PC-3 (cell line): ENCODE measurements at regions not wholly inside any gene's neighbourhood (a gene's known extent, or its start where the extent isn't known, plus 50 kb on each side); places are given as distances from the start of the nearest gene placed in this dataset.

Experiments
- ATAC-seq: fragments of 200-7000 bp; cut with Tn5 transposase; 2 replicates; pipeline ENCODE4 v1.9.1; 2020; ENCODE audit warnings: mild to moderate bottlenecking, moderate library complexity
- BruUV-seq: library from RNA; stranded (reverse); fragments of 400-500 nt; replicated peaks from 2 replicates; lab custom pipeline; 2021; lab: Mats Ljungman, UMichigan
- CTCF ChIA-PET: fragments of 300-600 bp; sonication (Branson Sonifier 250); formaldehyde crosslinking; loops from one replicate; lab custom pipeline; 2022; ENCODE audit warnings: antibody characterized with exemption; lab: Charles Lee
- POLR2A ChIA-PET: fragments of 300-600 bp; sonication (Branson Sonifier 250); formaldehyde crosslinking; loops from one replicate; lab custom pipeline; 2022; ENCODE audit warnings: antibody characterized with exemption; ENCODE audit not compliant: unreplicated experiment; lab: Charles Lee
- DNase-seq: peaks from one replicate; pipeline ENCODE4 v3.0.0-alpha.2; 2015
- H2AFZ ChIP-seq: fragments of 300-600 bp; sonication (generic); 2 replicates; pipeline ENCODE4 v1.6.0; 2016; ENCODE audit warnings: antibody characterized with exemption, low read length
- H3F3A ChIP-seq: fragments of 300-600 bp; sonication (generic); one replicate; pipeline ENCODE4 v1.6.0; 2017; ENCODE audit warnings: antibody characterized with exemption, low read length, control low read depth, mild to moderate bottlenecking; ENCODE audit not compliant: unreplicated experiment
- H3K27ac ChIP-seq: fragments of 300-600 bp; sonication (generic); 2 replicates; pipeline ENCODE4 v1.5.1; 2016; ENCODE audit warnings: mild to moderate bottlenecking, low read length
- H3K27me3 ChIP-seq: fragments of 300-600 bp; sonication (generic); 2 replicates; pipeline ENCODE4 v1.6.1; 2016; ENCODE audit warnings: low read length, mixed read lengths
- H3K36me3 ChIP-seq: fragments of 300-600 bp; sonication (generic); 2 replicates; pipeline ENCODE4 v1.6.1; 2016; ENCODE audit warnings: low read depth, mixed run types, low read length, mixed read lengths
- H3K4me1 ChIP-seq: fragments of 300-600 bp; sonication (generic); 2 replicates; pipeline ENCODE4 v1.5.1; 2016; ENCODE audit warnings: low read length; ENCODE audit not compliant: insufficient read depth
- H3K4me2 ChIP-seq: fragments of 300-600 bp; sonication (generic); 2 replicates; pipeline ENCODE4 v1.6.0; 2016; ENCODE audit warnings: low read length
- H3K4me3 ChIP-seq: fragments of 300-600 bp; sonication (generic); 2 replicates; pipeline ENCODE4 v1.5.1; 2016; ENCODE audit warnings: mild to moderate bottlenecking, low read length, mixed read lengths
- H3K79me2 ChIP-seq: fragments of 300-600 bp; sonication (generic); 2 replicates; pipeline ENCODE4 v1.6.1; 2017; ENCODE audit warnings: low read length, mixed read lengths
- H3K9ac ChIP-seq: fragments of 300-600 bp; sonication (generic); 2 replicates; pipeline ENCODE4 v1.6.0; 2016; ENCODE audit warnings: mild to moderate bottlenecking, low read length
- H3K9me2 ChIP-seq: fragments of 300-600 bp; sonication (generic); replicated peaks from 2 replicates; pipeline ENCODE4 v1.6.1; 2016; ENCODE audit warnings: mixed run types, low read length, mixed read lengths
- H3K9me3 ChIP-seq: fragments of 300-600 bp; sonication (generic); 2 replicates; pipeline ENCODE4 v1.6.1; 2016; ENCODE audit warnings: low read length, mixed read lengths
- H4K20me1 ChIP-seq: fragments of 300-600 bp; sonication (generic); 2 replicates; pipeline ENCODE4 v1.6.1; 2016; ENCODE audit warnings: low read length, mixed read lengths
- CTCF ChIP-seq: fragments of 300-600 bp; sonication (generic); conservative IDR thresholded peaks from 2 replicates; pipeline ENCODE4 v1.5.1; 2017; ENCODE audit warnings: antibody characterized with exemption, low read depth, mild to moderate bottlenecking, low read length
- EZH2 ChIP-seq: fragments of 300-600 bp; sonication (generic); IDR thresholded peaks from one replicate; pipeline ENCODE4 v1.6.1; 2017; ENCODE audit warnings: antibody characterized with exemption, mild to moderate bottlenecking, low read length; ENCODE audit not compliant: unreplicated experiment
- EZH2phosphoT487 ChIP-seq: fragments of 300-600 bp; sonication (generic); IDR thresholded peaks from 2 replicates; pipeline ENCODE4 v1.6.1; 2018; ENCODE audit warnings: mild to moderate bottlenecking, antibody characterized with exemption, low read length, borderline replicate concordance
- intact Hi-C: fragments of 100-400 bp; cut with micrococcal nuclease; formaldehyde crosslinking; loops from 2 replicates; pipeline ENCODE4 v1.9.0; 2023

DNA sequence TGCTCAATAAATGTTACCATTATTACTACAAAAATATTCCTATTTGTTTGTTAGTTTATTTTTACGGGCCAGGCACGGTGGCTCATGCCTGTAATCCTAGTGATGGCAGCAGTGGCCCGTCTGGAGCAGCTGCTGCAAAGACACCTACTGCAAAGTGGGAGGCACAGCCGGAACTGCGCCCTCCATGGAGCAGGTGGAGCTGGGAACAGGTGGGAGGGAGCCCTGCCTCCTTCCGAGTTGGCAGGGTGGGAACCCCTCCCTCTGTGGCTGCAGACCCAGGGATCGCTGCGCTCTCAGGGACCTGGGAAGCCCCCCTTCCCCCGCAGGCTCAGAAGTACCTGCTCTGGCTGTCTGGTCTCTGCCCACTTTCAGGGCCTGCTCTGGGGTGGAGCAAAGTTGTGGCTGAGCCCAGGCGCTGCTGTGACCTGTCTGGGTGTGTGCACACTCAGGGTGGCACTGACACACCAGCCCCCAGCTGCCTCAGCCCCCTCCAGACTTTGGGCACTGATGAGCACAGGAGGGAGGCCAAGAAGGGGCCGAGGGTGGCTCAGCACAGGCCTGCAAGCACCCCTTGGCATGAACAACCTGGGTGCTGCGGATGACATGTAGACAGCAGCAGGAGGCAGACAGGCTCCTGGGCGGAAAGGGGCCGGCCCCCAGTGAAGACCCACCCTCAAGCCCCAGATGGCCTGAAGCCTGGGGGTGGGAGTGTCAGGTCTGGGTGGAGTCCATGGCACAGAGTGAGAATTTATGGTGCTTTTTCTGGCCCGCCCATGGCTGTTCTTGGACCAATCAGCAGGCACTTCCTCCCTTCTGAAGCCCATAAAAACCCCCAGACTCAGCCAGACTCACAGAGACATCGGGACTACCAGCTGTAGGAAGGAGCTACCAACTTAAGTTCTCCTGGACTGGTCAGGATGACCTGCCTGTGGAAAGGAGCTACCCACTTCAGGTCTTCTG, 103.7 kb upstream of the CLMP start:
- H3K9me2 ChIP-seq, result no peaks in the 10 kb centered on the region
- DNase-seq (no peak), ATAC-seq (no peak)
- H3K4me1 ChIP-seq, result peaks cover 28% of the 10 kb centered on the region
- H4K20me1 ChIP-seq, result no peaks in the 10 kb centered on the region
- H3K4me2 ChIP-seq, result no peak overlapping the region
- no peak overlapping the region for H3K27ac ChIP-seq
- no peaks in the 10 kb centered on the region for H3F3A ChIP-seq
- no peaks in the 10 kb centered on the region for H3K79me2 ChIP-seq
- no peak overlapping the region for H3K4me3 ChIP-seq
- H3K9me3 ChIP-seq, result no peaks in the 10 kb centered on the region
- no peaks in the 10 kb centered on the region for H3K27me3 ChIP-seq
- intact Hi-C loops, result no loop called here
- no peak overlapping the region for H3K9ac ChIP-seq
- BruUV-seq, result no TSS peak
- no peak overlapping the region for H2AFZ ChIP-seq
- TF ChIP-seq EZH2phosphoT487 (no peak), EZH2 (no peak), CTCF (no peak)
- ChIA-PET POLR2A (no interaction called here), CTCF (interaction anchor here (0.5 kb wide), 1 partner anchor 244 kb away, joined by 3 read pairs; no protein-coding TSS in a partner anchor)
- H3K36me3 ChIP-seq, result no peaks in the 10 kb centered on the region

- BruUV-seq, result no TSS peak
- Histone ChIP-seq H3K9ac (no peak overlapping the region), H3K4me3 (no peak overlapping the region), H3K27me3 (no peaks in the 10 kb centered on the region), H3K27ac (no peak overlapping the region), H4K20me1 (no peaks in the 10 kb centered on the region), H3K4me2 (no peak overlapping the region), H3K9me3 (no peaks in the 10 kb centered on the region), H3F3A (no peaks in the 10 kb centered on the region), H3K4me1 (no peaks in the 10 kb centered on the region), H2AFZ (no peak overlapping the region), H3K79me2 (no peaks in the 10 kb centered on the region), H3K36me3 (no peaks in the 10 kb centered on the region), H3K9me2 (no peaks in the 10 kb centered on the region)
- ATAC-seq, result no peak
- TF ChIP-seq EZH2phosphoT487 (no peak), EZH2 (no peak), CTCF (no peak)
- intact Hi-C loops, result no loop called here
- ChIA-PET CTCF (no interaction called here), POLR2A (no interaction called here)
- no peak for DNase-seq
These were observed 97.6 kb upstream of the CLMP start for GRCh38 chr11:123292647-123293046.
